ENCODE measurements at regions not wholly inside any gene's neighbourhood (a gene's known extent, or its start where the extent isn't known, plus 50 kb on each side); places are given as distances from the start of the nearest gene placed in this dataset.
"Not testable (repeated sequence)": the region's sequence is repeated elsewhere in the genome, so short reads cannot be mapped to it uniquely, and the experiment has no call there.

- H3K27me3 ChIP-seq (replicated peaks; ENCODE audit: control insufficient read depth, insufficient read depth, low read length), result no peaks in the 10 kb centered on the region
- H3K36me3 ChIP-seq (ENCODE audit: control insufficient read depth, insufficient read depth, low read length), result no peaks in the 10 kb centered on the region
- no peak for DNase-seq (ENCODE audit: extremely low read depth, insufficient read length)
- H3K4me3 ChIP-seq (replicated peaks; ENCODE audit: low read depth, low read length), result no peak overlapping the region
- TF ChIP-seq CTCF (IDR thresholded peaks at IDR 0.05; ENCODE audit: insufficient read depth, low read length, poor library complexity, severe bottlenecking), result no peak
Measured at GRCh38 chr17:70379945-70380344, 210.6 kb downstream of the KCNJ2 start.

- H3K27me3 ChIP-seq (replicated peaks; ENCODE audit: control insufficient read depth, insufficient read depth, low read length); DNase-seq (ENCODE audit: extremely low read depth, insufficient read length); H3K36me3 ChIP-seq (ENCODE audit: control insufficient read depth, insufficient read depth, low read length); H3K4me3 ChIP-seq (replicated peaks; ENCODE audit: low read depth, low read length): not testable (repeated sequence)
Measured at GRCh38 chr17:70381916-70382315, 212.6 kb downstream of the KCNJ2 start.

- Histone ChIP-seq H3K27me3 (replicated peaks; ENCODE audit: control insufficient read depth, insufficient read depth, low read length) (no peaks in the 10 kb centered on the region), H3K36me3 (ENCODE audit: control insufficient read depth, insufficient read depth, low read length) (no peaks in the 10 kb centered on the region), H3K4me3 (replicated peaks; ENCODE audit: low read depth, low read length) (no peak overlapping the region)
- no peak for TF ChIP-seq CTCF (IDR thresholded peaks at IDR 0.05; ENCODE audit: insufficient read depth, low read length, poor library complexity, severe bottlenecking)
- no peak for DNase-seq (ENCODE audit: extremely low read depth, insufficient read length)
Measured at GRCh38 chr17:70388326-70388725, 219.0 kb downstream of the KCNJ2 start.

GRCh38 chr17:70389232-70389757, 220.0 kb downstream of the KCNJ2 start:
- H3K36me3 ChIP-seq (ENCODE audit: control insufficient read depth, insufficient read depth, low read length); H3K4me3 ChIP-seq (replicated peaks; ENCODE audit: low read depth, low read length); H3K27me3 ChIP-seq (replicated peaks; ENCODE audit: control insufficient read depth, insufficient read depth, low read length); DNase-seq (ENCODE audit: extremely low read depth, insufficient read length): not testable (repeated sequence)

- no peak for DNase-seq (ENCODE audit: extremely low read depth, insufficient read length)
- Histone ChIP-seq H3K27me3 (replicated peaks; ENCODE audit: control insufficient read depth, insufficient read depth, low read length) (no peaks in the 10 kb centered on the region), H3K36me3 (ENCODE audit: control insufficient read depth, insufficient read depth, low read length) (no peaks in the 10 kb centered on the region), H3K4me3 (replicated peaks; ENCODE audit: low read depth, low read length) (no peak overlapping the region)
- TF ChIP-seq CTCF (IDR thresholded peaks at IDR 0.05; ENCODE audit: insufficient read depth, low read length, poor library complexity, severe bottlenecking), result no peak
Measured at GRCh38 chr17:70390049-70390448, 220.7 kb downstream of the KCNJ2 start.

- no peak for DNase-seq (ENCODE audit: extremely low read depth, insufficient read length)
- no peaks in the 10 kb centered on the region for H3K36me3 ChIP-seq (ENCODE audit: control insufficient read depth, insufficient read depth, low read length)
- H3K27me3 ChIP-seq (replicated peaks; ENCODE audit: control insufficient read depth, insufficient read depth, low read length), result no peaks in the 10 kb centered on the region
- no peak for TF ChIP-seq CTCF (IDR thresholded peaks at IDR 0.05; ENCODE audit: insufficient read depth, low read length, poor library complexity, severe bottlenecking)
- H3K4me3 ChIP-seq (replicated peaks; ENCODE audit: low read depth, low read length), result no peak overlapping the region
Measured at GRCh38 chr17:70394473-70395232, 225.3 kb downstream of the KCNJ2 start.

All from GM06990 (cell line).